Karpas-422 (cell line): ENCODE measurements at regions not wholly inside any gene's neighbourhood (a gene's known extent, or its start where the extent isn't known, plus 50 kb on each side); places are given as distances from the start of the nearest gene placed in this dataset.

Experiments used
- DNase-seq: peaks from one replicate; pipeline ENCODE4 v3.0.0-alpha.2; 2015
- H2AFZ ChIP-seq: fragments of 200-600 bp; sonication (generic); 2 replicates; pipeline ENCODE4 v1.6.1; 2014; ENCODE audit warnings: antibody characterized with exemption, low read length, mixed read lengths
- H3K27ac ChIP-seq: fragments of 200-600 bp; sonication (generic); 2 replicates; pipeline ENCODE4 v1.5.1; 2014; ENCODE audit warnings: mild to moderate bottlenecking, low read length, moderate library complexity
- H3K27me3 ChIP-seq: fragments of 200-600 bp; sonication (generic); 2 replicates; pipeline ENCODE4 v1.6.1; 2014; ENCODE audit warnings: low read length, mixed read lengths
- H3K36me3 ChIP-seq: fragments of 200-600 bp; sonication (generic); 2 replicates; pipeline ENCODE4 v1.6.1; 2014; ENCODE audit warnings: low read length, mixed read lengths; ENCODE audit not compliant: insufficient read depth
- H3K4me1 ChIP-seq: fragments of 200-600 bp; sonication (generic); 2 replicates; pipeline ENCODE4 v1.6.1; 2014; ENCODE audit warnings: mild to moderate bottlenecking, low read length, mixed read lengths
- H3K4me2 ChIP-seq: fragments of 200-600 bp; sonication (generic); 2 replicates; pipeline ENCODE4 v1.6.1; 2014; ENCODE audit warnings: low read length, low read depth, mild to moderate bottlenecking; ENCODE audit not compliant: poor library complexity, severe bottlenecking
- H3K4me3 ChIP-seq: fragments of 200-600 bp; sonication (generic); 2 replicates; pipeline ENCODE4 v1.5.1; 2014; ENCODE audit warnings: mild to moderate bottlenecking, antibody characterized with exemption, low read length, mixed read lengths
- H3K79me2 ChIP-seq: fragments of 200-600 bp; sonication (generic); 2 replicates; pipeline ENCODE4 v1.6.1; 2014; ENCODE audit warnings: mild to moderate bottlenecking, low read length, mixed read lengths
- H3K9ac ChIP-seq: fragments of 200-600 bp; sonication (generic); 2 replicates; pipeline ENCODE4 v1.6.0; 2014; ENCODE audit warnings: low read length
- H3K9me2 ChIP-seq: fragments of 200-600 bp; sonication (generic), shearing (Covaris generic); replicated peaks from 2 replicates; pipeline ENCODE4 v1.6.0; 2014; ENCODE audit warnings: mild to moderate bottlenecking, low read length, moderate library complexity; ENCODE audit not compliant: insufficient read depth
- H3K9me3 ChIP-seq: fragments of 300-700, 200-600 bp; sonication (generic); 2 replicates; pipeline ENCODE4 v1.6.1; 2014; ENCODE audit warnings: low read length, mixed read lengths
- H4K20me1 ChIP-seq: fragments of 200-600 bp; sonication (generic); 2 replicates; pipeline ENCODE4 v1.6.1; 2014; ENCODE audit warnings: mild to moderate bottlenecking, antibody characterized with exemption, low read length, low read depth; ENCODE audit not compliant: insufficient read depth

DNA sequence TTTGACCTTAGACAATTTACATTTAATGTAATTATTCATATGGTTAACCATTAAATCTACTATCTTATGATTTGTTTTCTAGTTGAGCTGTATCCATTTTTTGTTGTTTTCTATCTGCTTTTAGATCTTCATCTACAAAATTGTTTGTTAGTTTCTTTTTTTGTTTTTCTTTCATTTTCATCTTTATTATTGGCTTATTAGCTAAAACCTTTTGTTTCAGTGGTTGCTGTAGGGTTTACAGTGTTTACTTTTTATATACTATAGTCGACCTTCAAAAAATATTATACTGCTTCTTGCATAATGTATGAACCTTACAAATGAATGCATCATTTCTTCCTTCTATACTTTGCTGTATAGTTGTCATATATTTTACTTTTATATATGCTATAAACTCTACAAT is 651.6 kb upstream of the PLXNA2 start:
- Histone ChIP-seq H3K4me2 (no peak overlapping the region), H3K4me3 (no peak overlapping the region), H4K20me1 (no peaks in the 10 kb centered on the region), H3K27me3 (no peaks in the 10 kb centered on the region), H2AFZ (no peak overlapping the region), H3K79me2 (no peaks in the 10 kb centered on the region), H3K9ac (no peak overlapping the region), H3K27ac (no peak overlapping the region), H3K4me1 (no peaks in the 10 kb centered on the region), H3K9me2 (no peaks in the 10 kb centered on the region), H3K36me3 (no peaks in the 10 kb centered on the region), H3K9me3 (no peaks in the 10 kb centered on the region)
- DNase-seq = no peak

DNA sequence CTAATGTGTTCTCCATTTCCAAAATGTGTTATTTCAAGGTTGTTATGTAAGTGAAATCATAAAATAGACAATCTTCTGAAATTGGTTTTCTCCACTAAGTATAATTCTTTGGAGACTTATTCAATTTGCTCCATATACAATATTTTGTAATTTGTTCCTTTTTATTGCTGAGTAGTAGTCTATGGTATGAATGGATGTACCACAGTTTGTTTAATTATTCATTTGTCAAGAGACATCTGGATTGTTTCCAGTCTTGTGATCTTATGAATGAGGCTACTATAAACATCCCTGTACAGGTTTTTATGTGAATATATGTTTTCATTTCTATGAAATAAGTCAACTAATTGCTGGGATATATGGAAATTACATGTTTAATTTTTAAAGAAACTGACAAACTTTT is 652.6 kb upstream of the PLXNA2 start:
- no peak overlapping the region for H3K27ac ChIP-seq
- H3K4me2 ChIP-seq = no peak overlapping the region
- H3K4me1 ChIP-seq = no peaks in the 10 kb centered on the region
- H3K36me3 ChIP-seq = no peaks in the 10 kb centered on the region
- H3K9me3 ChIP-seq = no peaks in the 10 kb centered on the region
- no peaks in the 10 kb centered on the region for H3K9me2 ChIP-seq
- no peak for DNase-seq
- no peaks in the 10 kb centered on the region for H3K79me2 ChIP-seq
- H3K9ac ChIP-seq = no peak overlapping the region
- H3K4me3 ChIP-seq = no peak overlapping the region
- no peaks in the 10 kb centered on the region for H3K27me3 ChIP-seq
- no peak overlapping the region for H2AFZ ChIP-seq
- no peaks in the 10 kb centered on the region for H4K20me1 ChIP-seq

DNA sequence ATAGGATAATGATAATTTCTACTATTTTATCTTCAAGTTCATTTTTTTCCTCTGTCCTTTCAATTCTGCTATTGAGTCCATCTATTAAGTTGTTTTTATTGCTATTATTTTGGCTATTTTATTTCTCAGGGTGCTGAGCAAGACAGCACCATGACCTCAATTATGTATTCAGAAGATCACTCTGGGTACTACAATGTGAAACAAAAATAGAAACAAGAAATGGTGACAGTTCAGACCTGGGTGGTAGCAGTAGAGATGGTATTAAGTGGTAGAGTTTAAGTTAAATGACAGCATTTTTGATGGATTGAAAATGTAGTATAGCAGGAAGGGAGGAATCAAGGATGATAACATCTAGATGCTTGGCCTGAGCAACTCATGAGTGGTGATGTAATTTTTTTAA is 655.3 kb upstream of the PLXNA2 start:
- Histone ChIP-seq H3K27me3 (no peaks in the 10 kb centered on the region), H3K27ac (no peak overlapping the region), H3K36me3 (no peaks in the 10 kb centered on the region), H3K9me3 (no peaks in the 10 kb centered on the region), H3K4me1 (no peaks in the 10 kb centered on the region), H3K4me3 (no peak overlapping the region), H3K9ac (no peak overlapping the region), H3K79me2 (no peaks in the 10 kb centered on the region), H3K4me2 (no peak overlapping the region), H2AFZ (no peak overlapping the region), H4K20me1 (no peaks in the 10 kb centered on the region), H3K9me2 (no peaks in the 10 kb centered on the region)
- DNase-seq = no peak

DNA sequence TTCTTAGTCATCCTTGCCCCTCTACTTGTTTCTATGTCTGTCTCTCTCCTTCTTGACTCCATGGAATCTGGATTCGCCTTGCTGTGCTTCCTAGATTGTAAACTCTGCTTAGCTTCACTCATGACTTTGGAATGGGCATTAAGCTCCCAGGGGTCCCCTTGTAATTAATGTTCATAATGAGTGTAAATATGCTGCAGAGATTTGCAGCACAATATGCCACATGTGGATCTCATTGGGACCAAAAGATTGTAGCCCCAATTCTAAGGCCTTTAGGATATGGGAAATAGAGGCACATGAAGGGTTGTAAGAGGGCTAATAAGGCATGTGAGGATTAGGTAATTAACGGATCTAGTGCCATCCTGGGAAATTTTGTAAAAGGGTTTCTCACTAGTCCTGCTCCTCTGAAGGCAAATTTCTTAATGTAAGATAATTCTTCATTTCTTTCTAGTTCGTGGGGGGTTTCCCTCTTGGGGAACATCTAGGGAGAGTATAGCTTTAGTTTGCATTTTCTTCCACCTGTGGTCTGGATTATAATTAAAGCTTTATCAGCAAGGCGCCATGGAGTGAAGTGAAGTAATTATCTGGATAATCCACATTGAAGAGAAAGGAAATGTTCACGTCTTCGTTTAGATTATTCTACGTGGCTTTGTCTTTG is 659.2 kb upstream of the PLXNA2 start:
- Histone ChIP-seq H2AFZ (no peak overlapping the region), H3K4me3 (no peak overlapping the region), H3K79me2 (no peaks in the 10 kb centered on the region), H3K27ac (no peak overlapping the region), H3K9me3 (no peaks in the 10 kb centered on the region), H3K9ac (no peak overlapping the region), H3K36me3 (no peaks in the 10 kb centered on the region), H4K20me1 (no peaks in the 10 kb centered on the region), H3K4me2 (no peak overlapping the region), H3K27me3 (no peaks in the 10 kb centered on the region), H3K9me2 (no peaks in the 10 kb centered on the region), H3K4me1 (no peaks in the 10 kb centered on the region)
- DNase-seq = no peak

DNA sequence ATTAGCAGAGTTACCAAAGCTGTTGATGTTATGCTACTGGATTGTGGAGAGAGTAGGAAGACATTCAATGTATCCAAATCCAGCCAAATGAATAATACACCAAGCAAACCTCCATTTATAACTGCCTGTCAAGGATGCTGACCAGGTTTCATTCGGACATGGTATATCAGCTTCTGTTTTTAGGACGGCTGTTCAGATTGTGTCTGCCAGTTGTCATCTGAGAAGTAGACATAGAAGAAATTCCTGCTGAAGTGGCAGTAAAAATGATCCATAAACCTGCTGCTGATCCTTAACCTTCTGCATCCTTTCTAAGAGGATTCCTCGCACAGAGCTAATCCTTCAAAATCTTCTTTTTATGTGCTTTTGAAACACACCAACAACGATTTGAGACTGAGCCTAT is 663.6 kb upstream of the PLXNA2 start:
- Histone ChIP-seq H3K4me2 (no peak overlapping the region), H3K9me3 (no peaks in the 10 kb centered on the region), H4K20me1 (no peaks in the 10 kb centered on the region)

DNA sequence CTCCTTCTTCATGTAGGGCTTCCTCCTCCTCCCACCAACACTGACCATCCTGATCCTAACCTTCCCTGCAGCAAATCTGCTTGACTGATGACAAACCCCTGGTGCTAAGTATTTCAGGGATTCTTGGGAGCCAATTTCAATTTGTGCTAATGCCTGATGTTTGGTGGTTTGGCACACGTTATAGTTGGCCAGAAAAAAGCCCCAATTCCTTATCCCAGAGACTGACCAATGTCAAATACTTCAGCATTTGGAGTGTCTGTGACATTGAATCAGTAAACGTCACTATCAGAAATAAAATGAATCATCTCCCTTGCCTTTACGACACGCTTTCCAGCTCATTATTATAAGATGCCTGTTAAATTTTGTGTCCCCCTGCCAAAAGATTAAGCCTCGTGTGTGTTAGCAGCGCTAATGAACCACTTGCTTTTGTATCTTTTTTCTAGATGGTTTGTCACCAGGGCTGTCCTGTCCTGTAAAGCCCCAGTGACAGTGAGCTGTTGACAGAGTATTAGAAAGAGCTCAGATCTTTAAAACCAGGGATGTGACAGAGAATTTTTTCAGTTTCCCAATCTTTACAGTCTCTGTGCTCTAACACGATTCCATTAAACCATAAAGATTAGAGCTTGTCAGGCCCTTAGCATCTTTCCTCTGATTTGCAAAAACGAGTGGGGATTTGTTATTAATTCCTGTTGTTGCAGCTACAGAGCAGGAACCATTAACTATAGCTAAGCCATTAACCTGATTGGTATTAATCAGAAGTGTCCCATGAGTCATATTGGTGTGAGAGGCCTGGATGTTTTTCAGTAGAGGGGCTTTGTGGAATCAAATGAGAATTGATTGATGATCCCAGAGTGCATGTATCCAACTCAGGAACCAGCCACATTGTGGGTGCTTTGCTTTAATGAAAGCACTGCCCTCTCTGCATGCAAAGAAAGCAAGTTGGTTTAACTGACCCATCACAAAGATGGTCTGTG is 665.1 kb upstream of the PLXNA2 start:
- Histone ChIP-seq H3K4me2 (no peak overlapping the region), H3K9me2 (no peaks in the 10 kb centered on the region), H3K36me3 (no peaks in the 10 kb centered on the region), H3K4me1 (no peaks in the 10 kb centered on the region), H3K4me3 (no peak overlapping the region), H3K9me3 (no peaks in the 10 kb centered on the region), H3K27me3 (no peaks in the 10 kb centered on the region), H3K79me2 (no peaks in the 10 kb centered on the region), H2AFZ (no peak overlapping the region), H3K9ac (no peak overlapping the region), H4K20me1 (no peaks in the 10 kb centered on the region), H3K27ac (no peak overlapping the region)
- no peak for DNase-seq

More for the DNA sequence above, 663.6 kb upstream of the PLXNA2 start:
- H3K79me2 ChIP-seq = no peaks in the 10 kb centered on the region
- H3K36me3 ChIP-seq = no peaks in the 10 kb centered on the region
- H3K9ac ChIP-seq = no peak overlapping the region
- no peaks in the 10 kb centered on the region for H3K4me1 ChIP-seq
- no peak overlapping the region for H3K27ac ChIP-seq
- no peak overlapping the region for H3K4me3 ChIP-seq
- no peak overlapping the region for H2AFZ ChIP-seq
- DNase-seq = no peak
- H3K27me3 ChIP-seq = no peaks in the 10 kb centered on the region
- no peaks in the 10 kb centered on the region for H3K9me2 ChIP-seq

DNA sequence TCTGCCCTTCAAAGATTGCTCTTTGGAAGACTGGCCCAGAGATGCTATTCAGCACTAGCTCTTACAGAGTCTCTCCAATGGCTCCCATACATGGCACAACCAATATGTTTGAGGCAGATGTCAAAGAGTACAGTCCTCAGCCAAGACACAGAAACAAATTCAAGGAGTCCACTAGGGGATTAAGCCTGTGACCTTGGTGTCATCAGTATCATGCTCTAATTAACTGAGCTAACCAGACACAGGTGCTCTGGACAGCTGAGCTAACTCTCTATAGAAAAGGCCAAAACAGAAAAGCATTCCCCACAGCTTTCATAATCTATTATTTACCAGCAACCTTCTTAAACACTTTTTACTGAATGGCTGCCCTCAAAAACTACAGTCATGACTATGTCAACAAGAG is 666.0 kb upstream of the PLXNA2 start:
- Histone ChIP-seq H3K9ac (no peak overlapping the region), H3K9me3 (no peaks in the 10 kb centered on the region), H3K27me3 (no peaks in the 10 kb centered on the region), H4K20me1 (no peaks in the 10 kb centered on the region), H3K36me3 (no peaks in the 10 kb centered on the region), H3K4me1 (no peaks in the 10 kb centered on the region), H3K9me2 (no peaks in the 10 kb centered on the region), H3K4me3 (no peak overlapping the region), H3K79me2 (no peaks in the 10 kb centered on the region), H2AFZ (no peak overlapping the region), H3K4me2 (no peak overlapping the region), H3K27ac (no peak overlapping the region)
- no peak for DNase-seq

DNA sequence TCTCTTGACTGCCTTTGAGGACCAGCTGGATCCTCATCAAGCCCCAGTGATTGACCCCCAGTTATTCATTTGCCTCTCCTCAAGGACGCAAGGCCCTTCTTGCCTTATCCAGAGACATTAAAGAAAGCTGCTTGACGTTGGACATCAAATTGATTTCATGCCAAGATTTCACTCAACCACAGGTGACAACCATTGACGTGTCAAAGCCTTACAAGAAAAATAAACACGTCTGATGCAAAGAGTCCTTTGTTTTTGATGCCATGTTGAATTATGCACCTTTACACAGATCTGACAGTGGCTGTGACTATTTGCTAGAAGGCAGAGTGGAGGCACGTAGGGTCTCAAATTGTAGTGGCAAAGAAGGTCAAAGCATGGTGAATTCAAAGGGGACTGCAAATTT is 666.2 kb upstream of the CAMK1G start:
- no peak overlapping the region for H3K4me3 ChIP-seq
- H3K27ac ChIP-seq = no peak overlapping the region
- no peaks in the 10 kb centered on the region for H3K9me3 ChIP-seq
- H3K9me2 ChIP-seq = 0 out of 2 replicates have a peak, but pooled peaks cover 3% of the 10 kb centered on the region
- no peaks in the 10 kb centered on the region for H3K4me1 ChIP-seq
- no peaks in the 10 kb centered on the region for H4K20me1 ChIP-seq
- H3K9ac ChIP-seq = no peak overlapping the region
- DNase-seq = no peak
- H3K4me2 ChIP-seq = no peak overlapping the region
- H3K27me3 ChIP-seq = no peaks in the 10 kb centered on the region
- no peaks in the 10 kb centered on the region for H3K79me2 ChIP-seq
- no peak overlapping the region for H2AFZ ChIP-seq
- H3K36me3 ChIP-seq = no peaks in the 10 kb centered on the region
